ENCODE measurements at regions not wholly inside any gene's neighbourhood (a gene's known extent, or its start where the extent isn't known, plus 50 kb on each side); places are given as distances from the start of the nearest gene placed in this dataset.

DNA sequence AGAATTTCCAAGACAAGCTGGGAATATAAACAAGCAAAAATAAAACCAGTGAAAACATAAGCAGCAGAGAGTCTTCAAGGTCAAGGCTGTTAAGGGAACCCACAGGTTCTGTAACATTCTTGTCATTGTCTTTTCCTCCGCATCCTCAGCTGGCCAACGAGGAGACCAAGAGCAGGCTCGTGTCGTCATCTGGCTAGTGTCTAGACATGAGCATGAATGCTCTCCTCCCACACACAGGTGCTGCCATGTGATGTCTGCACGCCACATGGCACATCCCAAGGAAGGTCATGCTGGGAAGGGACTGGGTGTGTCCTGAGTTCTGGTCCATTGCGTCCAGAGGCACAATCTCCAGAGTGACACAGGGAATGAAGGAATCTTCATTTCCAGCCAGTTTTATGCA lies 156.2 kb downstream of the POLR2M start:
- FAIRE-seq (no peak), DNase-seq (ENCODE audit: insufficient read length) (no peak)
- TF ChIP-seq POLR2A (IDR thresholded peaks at IDR 0.05; ENCODE audit: low read depth, low read length) (no peak), POLR2AphosphoS5 (IDR thresholded peaks at IDR 0.05; ENCODE audit: low read depth, low read length) (no peak), TAF1 (IDR thresholded peaks at IDR 0.05; ENCODE audit: borderline replicate concordance, low read depth, low read length) (no peak)

- TF ChIP-seq POLR2AphosphoS5 (IDR thresholded peaks at IDR 0.05; ENCODE audit: low read depth, low read length) (no peak), TAF1 (IDR thresholded peaks at IDR 0.05; ENCODE audit: borderline replicate concordance, low read depth, low read length) (no peak), POLR2A (IDR thresholded peaks at IDR 0.05; ENCODE audit: low read depth, low read length) (no peak)
- FAIRE-seq (no peak), DNase-seq (ENCODE audit: insufficient read length) (no peak)
Observed at GRCh38 chr15:57865294-57865693, 158.8 kb downstream of the POLR2M start.

GRCh38 chr15:57866149-57866736 lies 159.7 kb downstream of the POLR2M start:
- TF ChIP-seq POLR2A (IDR thresholded peaks at IDR 0.05; ENCODE audit: low read depth, low read length) (no peak), POLR2AphosphoS5 (IDR thresholded peaks at IDR 0.05; ENCODE audit: low read depth, low read length) (no peak), TAF1 (IDR thresholded peaks at IDR 0.05; ENCODE audit: borderline replicate concordance, low read depth, low read length) (no peak)
- FAIRE-seq = no peak
- DNase-seq (ENCODE audit: insufficient read length) = peak; percentile 7

- FAIRE-seq (no peak), DNase-seq (ENCODE audit: insufficient read length) (no peak)
- no peak for TF ChIP-seq POLR2AphosphoS5 (IDR thresholded peaks at IDR 0.05; ENCODE audit: low read depth, low read length)
- no peak for TF ChIP-seq TAF1 (IDR thresholded peaks at IDR 0.05; ENCODE audit: borderline replicate concordance, low read depth, low read length)
- no peak for TF ChIP-seq POLR2A (IDR thresholded peaks at IDR 0.05; ENCODE audit: low read depth, low read length)
Observed at GRCh38 chr15:57867970-57868798, 161.7 kb downstream of the POLR2M start.

DNA sequence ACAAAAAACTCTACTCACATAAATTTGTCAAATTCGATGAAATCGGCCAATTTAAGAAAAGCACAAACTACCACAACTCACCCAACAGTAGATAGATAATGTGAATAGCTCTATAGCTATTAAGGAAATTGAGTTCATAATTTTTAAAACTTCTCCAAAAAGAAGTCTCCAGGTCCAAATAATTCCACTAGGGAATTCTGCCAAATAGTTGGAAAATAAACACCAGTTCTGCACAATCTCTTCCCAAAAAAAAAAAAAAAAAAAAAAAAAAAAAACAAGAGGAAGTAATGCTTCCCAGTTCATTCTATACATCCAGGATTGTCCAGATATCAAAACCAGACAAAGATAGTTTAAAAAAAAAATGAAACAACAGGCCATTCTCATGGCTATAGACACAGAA lies 164.2 kb downstream of the POLR2M start:
- no peak for DNase-seq (ENCODE audit: insufficient read length)
- TF ChIP-seq TAF1 (IDR thresholded peaks at IDR 0.05; ENCODE audit: borderline replicate concordance, low read depth, low read length) (no peak), POLR2A (IDR thresholded peaks at IDR 0.05; ENCODE audit: low read depth, low read length) (no peak)
- no peak for FAIRE-seq

DNA sequence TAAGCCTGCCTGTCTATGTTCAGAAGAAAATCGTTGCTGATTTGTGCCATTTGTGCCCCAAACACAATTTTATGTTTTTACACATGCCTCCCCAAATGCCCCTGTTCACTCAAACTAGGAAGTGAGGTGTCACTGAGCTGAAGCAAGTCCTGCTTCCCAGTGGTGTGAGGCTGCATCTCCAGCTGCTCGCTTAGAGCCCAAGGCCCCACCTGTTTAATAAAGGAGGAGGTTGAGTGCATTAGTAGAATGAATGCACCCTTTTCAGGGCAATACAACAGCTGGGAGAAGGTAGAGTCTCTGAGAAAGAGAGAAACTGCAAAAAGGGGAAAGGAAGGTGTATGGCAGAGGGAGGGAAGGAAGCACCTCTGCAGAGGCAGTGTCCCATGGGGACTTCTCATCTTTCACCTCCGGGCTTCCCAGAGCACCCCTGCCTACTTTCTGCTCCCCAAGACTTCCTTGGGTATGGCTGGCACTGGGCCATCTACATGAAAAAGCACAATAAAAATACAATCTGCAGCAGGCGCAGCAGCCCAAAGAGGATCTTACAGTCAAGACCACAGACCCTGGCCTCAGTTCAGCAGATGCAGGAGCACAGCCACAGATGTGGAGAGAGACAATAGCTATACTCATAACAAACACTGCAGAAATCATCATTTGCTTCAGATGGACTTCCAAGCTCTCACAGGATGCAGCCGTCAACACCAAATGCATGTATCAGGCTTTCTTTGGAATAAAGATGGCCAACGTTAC lies 165.9 kb downstream of the POLR2M start:
- FAIRE-seq (no peak), DNase-seq (ENCODE audit: insufficient read length) (no peak)
- no peak for TF ChIP-seq TAF1 (IDR thresholded peaks at IDR 0.05; ENCODE audit: borderline replicate concordance, low read depth, low read length)

DNA sequence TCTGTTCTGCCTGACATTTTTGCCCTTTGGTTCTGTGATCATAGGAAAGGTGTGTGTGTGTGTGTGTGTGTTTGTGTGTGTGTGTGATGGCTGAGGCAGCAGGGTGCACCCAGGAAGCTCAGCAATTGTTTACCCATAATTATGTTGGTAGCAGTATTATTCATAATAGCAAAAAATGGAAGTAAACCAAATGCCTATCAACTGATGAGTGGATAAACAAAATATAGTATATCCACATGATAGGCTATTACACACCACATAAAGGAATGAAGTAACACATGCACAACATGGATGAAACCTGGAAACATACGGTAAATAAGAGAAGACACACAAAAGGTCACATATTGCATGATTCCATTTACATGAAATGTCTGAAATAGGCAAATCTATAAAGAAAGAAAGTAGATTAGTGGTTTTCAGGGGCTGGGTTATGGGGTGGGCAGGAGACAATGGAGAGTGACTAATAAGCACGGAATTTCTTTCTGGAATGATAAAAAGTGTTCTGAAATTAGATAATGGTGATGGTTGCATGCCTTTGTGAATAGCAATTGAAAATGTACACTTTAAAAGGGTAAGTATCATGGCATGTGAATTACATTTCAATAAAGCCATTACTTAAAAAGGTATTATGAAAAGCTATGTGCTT lies 167.2 kb downstream of the POLR2M start:
- no peak for FAIRE-seq
- TF ChIP-seq POLR2A (IDR thresholded peaks at IDR 0.05; ENCODE audit: low read depth, low read length) (no peak), POLR2AphosphoS5 (IDR thresholded peaks at IDR 0.05; ENCODE audit: low read depth, low read length) (no peak), TAF1 (IDR thresholded peaks at IDR 0.05; ENCODE audit: borderline replicate concordance, low read depth, low read length) (no peak)
- no peak for DNase-seq (ENCODE audit: insufficient read length)

DNA sequence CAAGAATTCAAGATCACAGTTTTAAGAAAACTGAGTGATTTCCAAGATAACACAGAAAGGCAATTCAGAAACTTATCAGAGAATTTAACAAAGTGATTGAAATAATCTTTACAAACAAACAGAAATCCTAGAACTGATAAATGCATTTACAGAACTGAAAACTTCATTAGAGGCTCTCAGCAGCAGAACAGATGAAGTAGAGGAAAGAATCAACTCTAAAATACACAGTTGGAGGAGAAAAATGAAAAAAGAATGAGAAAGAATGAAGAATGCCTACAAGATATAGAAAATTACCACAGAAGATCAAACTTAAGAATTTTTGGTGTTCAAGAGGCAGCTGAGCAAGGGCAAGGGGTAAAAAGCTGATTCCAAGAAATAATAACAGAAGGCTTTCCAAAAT lies 168.8 kb downstream of the POLR2M start:
- FAIRE-seq = no peak
- no peak for DNase-seq (ENCODE audit: insufficient read length)
- no peak for TF ChIP-seq POLR2A (IDR thresholded peaks at IDR 0.05; ENCODE audit: low read depth, low read length)
- no peak for TF ChIP-seq TAF1 (IDR thresholded peaks at IDR 0.05; ENCODE audit: borderline replicate concordance, low read depth, low read length)
- TF ChIP-seq POLR2AphosphoS5 (IDR thresholded peaks at IDR 0.05; ENCODE audit: low read depth, low read length) = no peak

- no peak for TF ChIP-seq POLR2A (IDR thresholded peaks at IDR 0.05; ENCODE audit: low read depth, low read length)
- no peak for TF ChIP-seq POLR2AphosphoS5 (IDR thresholded peaks at IDR 0.05; ENCODE audit: low read depth, low read length)
- no peak for TF ChIP-seq TAF1 (IDR thresholded peaks at IDR 0.05; ENCODE audit: borderline replicate concordance, low read depth, low read length)
- FAIRE-seq (no peak), DNase-seq (ENCODE audit: insufficient read length) (no peak)
Observed at GRCh38 chr15:57878573-57878972, 172.1 kb downstream of the POLR2M start.

GRCh38 chr15:57881361-57881760 lies 174.8 kb downstream of the POLR2M start:
- no peak for TF ChIP-seq TAF1 (IDR thresholded peaks at IDR 0.05; ENCODE audit: borderline replicate concordance, low read depth, low read length)
- TF ChIP-seq POLR2A (IDR thresholded peaks at IDR 0.05; ENCODE audit: low read depth, low read length) = no peak
- TF ChIP-seq POLR2AphosphoS5 (IDR thresholded peaks at IDR 0.05; ENCODE audit: low read depth, low read length) = no peak
- DNase-seq (ENCODE audit: insufficient read length) (no peak), FAIRE-seq (no peak)

DNA sequence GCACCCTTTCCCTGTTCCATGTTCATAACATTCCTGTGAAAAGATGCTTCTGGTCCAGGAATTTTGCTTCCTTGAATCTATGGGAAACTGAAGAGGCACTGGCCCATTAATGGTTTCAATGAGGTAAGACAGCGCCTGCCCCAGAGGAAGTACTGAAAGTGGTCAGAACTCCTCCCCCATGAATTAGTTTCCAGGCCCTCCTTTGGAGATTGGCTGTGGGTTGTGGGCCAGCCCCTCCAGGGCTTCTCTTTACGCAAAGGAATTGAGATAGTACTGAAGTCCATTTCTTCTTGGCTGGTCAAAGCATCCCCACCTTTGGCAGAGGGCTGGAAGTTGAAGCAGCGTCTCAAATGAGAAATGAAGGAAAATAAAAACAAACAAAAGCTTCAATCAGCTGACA lies 175.5 kb downstream of the POLR2M start:
- FAIRE-seq (no peak), DNase-seq (ENCODE audit: insufficient read length) (no peak)
- TF ChIP-seq POLR2AphosphoS5 (IDR thresholded peaks at IDR 0.05; ENCODE audit: low read depth, low read length) (no peak), POLR2A (IDR thresholded peaks at IDR 0.05; ENCODE audit: low read depth, low read length) (no peak), TAF1 (IDR thresholded peaks at IDR 0.05; ENCODE audit: borderline replicate concordance, low read depth, low read length) (no peak)
